Neuronal stem cell (in vitro differentiated cells): ENCODE measurements at regions not wholly inside any gene's neighbourhood (a gene's known extent, or its start where the extent isn't known, plus 50 kb on each side); places are given as distances from the start of the nearest gene placed in this dataset.

Experiments used
- DNase-seq: peaks from one replicate; pipeline ENCODE4 v3.0.0-alpha.2; 2013; ENCODE audit warnings: low spot score
- H2AFZ ChIP-seq: one replicate; pipeline ENCODE4 v1.6.1; 2013; ENCODE audit warnings: mild to moderate bottlenecking, low read length, inconsistent platforms
- H2AK5ac ChIP-seq: 2 replicates; pipeline ENCODE4 v1.6.1; 2013; ENCODE audit warnings: low read depth, mild to moderate bottlenecking, inconsistent platforms, low read length, moderate library complexity, mixed read lengths
- H2BK120ac ChIP-seq: 2 replicates; pipeline ENCODE4 v1.6.1; 2013; ENCODE audit warnings: low read depth, mild to moderate bottlenecking, inconsistent platforms, low read length, moderate library complexity, mixed read lengths
- H2BK12ac ChIP-seq: one replicate; pipeline ENCODE4 v1.6.1; 2013; ENCODE audit warnings: low read length, inconsistent platforms
- H2BK15ac ChIP-seq: 2 replicates; pipeline ENCODE4 v1.6.1; 2013; ENCODE audit warnings: mild to moderate bottlenecking, low read length, inconsistent platforms, mixed read lengths
- H2BK5ac ChIP-seq: one replicate; pipeline ENCODE4 v1.6.1; 2013; ENCODE audit warnings: inconsistent platforms, mild to moderate bottlenecking, low read length, moderate library complexity
- H3K14ac ChIP-seq: one replicate; pipeline ENCODE4 v1.6.1; 2013; ENCODE audit warnings: low read length, inconsistent platforms
- H3K18ac ChIP-seq: 2 replicates; pipeline ENCODE4 v1.6.1; 2013; ENCODE audit warnings: low read length, inconsistent platforms
- H3K23ac ChIP-seq: 2 replicates; pipeline ENCODE4 v1.6.1; 2013; ENCODE audit warnings: low read depth, mild to moderate bottlenecking, mixed read lengths, low read length, inconsistent platforms; ENCODE audit not compliant: poor library complexity
- H3K27ac ChIP-seq: replicated peaks from 3 replicates; pipeline ENCODE4 v1.5.1; 2013; ENCODE audit warnings: low read length, inconsistent platforms
- H3K27me3 ChIP-seq, 3 experiments: 2 replicates each; pipeline ENCODE4 v1.6.1; 2013; ENCODE audit warnings: low read length in 3 of 3, mild to moderate bottlenecking in 2 of 3, inconsistent platforms in 1 of 3, low read depth in 1 of 3, mixed read lengths in 1 of 3, moderate library complexity in 1 of 3; ENCODE audit not compliant: control insufficient read depth in 3 of 3, insufficient read depth in 3 of 3
- H3K36me3 ChIP-seq, 2 donors: replicated peaks in 1 of 2; 2 replicates each; pipeline ENCODE4 v1.6.1; 2013; ENCODE audit warnings: low read length in 2 of 2; ENCODE audit not compliant: control insufficient read depth in 2 of 2, insufficient read depth in 2 of 2
- H3K4ac ChIP-seq: 2 replicates; pipeline ENCODE4 v1.6.1; 2013; ENCODE audit warnings: inconsistent platforms, mild to moderate bottlenecking, low read length, moderate library complexity
- H3K4me1 ChIP-seq, 2 donors: 1 replicate in 1 of 2; 2 replicates in 1 of 2; pipeline ENCODE4 v1.6.1; 2013; ENCODE audit warnings: low read length in 2 of 2, low read depth in 1 of 2; ENCODE audit not compliant: control insufficient read depth in 2 of 2, insufficient read depth in 1 of 2
- H3K4me2 ChIP-seq: one replicate; pipeline ENCODE4 v1.6.1; 2013; ENCODE audit warnings: mild to moderate bottlenecking, low read length, inconsistent platforms; ENCODE audit not compliant: insufficient read depth, poor library complexity, severe bottlenecking
- H3K4me3 ChIP-seq, 2 donors: 2 replicates each; pipeline ENCODE4 v1.5.1; 2013; ENCODE audit warnings: low read length in 2 of 2, mild to moderate bottlenecking in 2 of 2, inconsistent platforms in 1 of 2, moderate library complexity in 1 of 2
- H3K79me1 ChIP-seq: one replicate; pipeline ENCODE4 v1.6.1; 2013; ENCODE audit warnings: low read depth, mild to moderate bottlenecking, inconsistent platforms, low read length, moderate library complexity
- H3K9ac ChIP-seq: one replicate; pipeline ENCODE4 v1.6.1; 2013; ENCODE audit warnings: mild to moderate bottlenecking, low read depth, low read length, inconsistent platforms; ENCODE audit not compliant: poor library complexity
- H3K9me3 ChIP-seq, 2 donors: replicated peaks in 1 of 2; 2 replicates each; pipeline versions ENCODE3 to v1.6.1; 2013; ENCODE audit warnings: low read length in 2 of 2, mild to moderate bottlenecking in 2 of 2, inconsistent platforms in 1 of 2, low read depth in 1 of 2, mixed read lengths in 1 of 2, moderate library complexity in 1 of 2; ENCODE audit not compliant: control insufficient read depth in 2 of 2, insufficient read depth in 1 of 2
- H4K8ac ChIP-seq: one replicate; pipeline ENCODE4 v1.6.1; 2013; ENCODE audit warnings: low read depth, mild to moderate bottlenecking, inconsistent platforms, low read length, moderate library complexity
- H4K91ac ChIP-seq: one replicate; pipeline ENCODE4 v1.6.1; 2013; ENCODE audit warnings: low read length, low read depth, mild to moderate bottlenecking, inconsistent platforms; ENCODE audit not compliant: poor library complexity
- WGBS, 2 donors: extraction: QIAGEN DNeasy Blood & Tissue Kit; methylation state at CpG; one replicate each; pipeline ENCODE4 v1.1.7; 2013; ENCODE audit warnings: missing lambda C conversion rate in 2 of 2, mixed read lengths in 1 of 2; ENCODE audit not compliant: insufficient read length in 2 of 2, insufficient replicate concordance in 1 of 2; ENCODE audit errors: extremely low coverage in 2 of 2; 5-methylcytosine and 5-hydroxymethylcytosine counted together

- no peak overlapping the region for H3K4ac ChIP-seq
- no peak overlapping the region for H3K4me3 ChIP-seq
- no peak overlapping the region for H2BK5ac ChIP-seq
- H2BK12ac ChIP-seq = no peak overlapping the region
- no peaks in the 10 kb centered on the region for H3K9me3 ChIP-seq
- H4K91ac ChIP-seq = no peak overlapping the region
- WGBS, 2 donors = no CpG with 5 or more reads among the region's 2 CpGs
- H2AFZ ChIP-seq = no peak overlapping the region
- no peaks in the 10 kb centered on the region for H3K36me3 ChIP-seq
- no peak overlapping the region for H3K18ac ChIP-seq
- no peaks in the 10 kb centered on the region for H3K27me3 ChIP-seq
- H4K8ac ChIP-seq = no peak overlapping the region
- H2AK5ac ChIP-seq = no peak overlapping the region
- H2BK15ac ChIP-seq = no peak overlapping the region
- H3K9ac ChIP-seq = no peak overlapping the region
- DNase-seq = no peak
- no peaks in the 10 kb centered on the region for H3K4me1 ChIP-seq
- no peak overlapping the region for H3K23ac ChIP-seq
- no peak overlapping the region for H3K4me2 ChIP-seq
- no peak overlapping the region for H3K27ac ChIP-seq
- no peaks in the 10 kb centered on the region for H3K79me1 ChIP-seq
- no peak overlapping the region for H2BK120ac ChIP-seq
- no peak overlapping the region for H3K14ac ChIP-seq
Measured at GRCh38 chr4:63459329-63459728, 949.9 kb downstream of the TECRL start.

- no peak overlapping the region for H3K9ac ChIP-seq
- H3K14ac ChIP-seq = no peak overlapping the region
- no peak overlapping the region for H3K4me3 ChIP-seq
- H3K4me2 ChIP-seq = no peak overlapping the region
- no peak overlapping the region for H2AK5ac ChIP-seq
- H3K9me3 ChIP-seq = no peaks in the 10 kb centered on the region
- H3K27ac ChIP-seq = no peak overlapping the region
- no peak for DNase-seq
- no peak overlapping the region for H2BK120ac ChIP-seq
- H2AFZ ChIP-seq = no peak overlapping the region
- no peak overlapping the region for H2BK12ac ChIP-seq
- H4K91ac ChIP-seq = no peak overlapping the region
- no peaks in the 10 kb centered on the region for H3K79me1 ChIP-seq
- no CpG with 5 or more reads among the region's 1 CpG for WGBS, 2 donors
- H2BK5ac ChIP-seq = no peak overlapping the region
- H2BK15ac ChIP-seq = no peak overlapping the region
- no peaks in the 10 kb centered on the region for H3K27me3 ChIP-seq
- no peak overlapping the region for H4K8ac ChIP-seq
- H3K4ac ChIP-seq = no peak overlapping the region
- H3K36me3 ChIP-seq = no peaks in the 10 kb centered on the region
- no peaks in the 10 kb centered on the region for H3K4me1 ChIP-seq
- H3K23ac ChIP-seq = no peak overlapping the region
- no peak overlapping the region for H3K18ac ChIP-seq
Measured at GRCh38 chr4:63458010-63458409, 951.2 kb downstream of the TECRL start.

DNA sequence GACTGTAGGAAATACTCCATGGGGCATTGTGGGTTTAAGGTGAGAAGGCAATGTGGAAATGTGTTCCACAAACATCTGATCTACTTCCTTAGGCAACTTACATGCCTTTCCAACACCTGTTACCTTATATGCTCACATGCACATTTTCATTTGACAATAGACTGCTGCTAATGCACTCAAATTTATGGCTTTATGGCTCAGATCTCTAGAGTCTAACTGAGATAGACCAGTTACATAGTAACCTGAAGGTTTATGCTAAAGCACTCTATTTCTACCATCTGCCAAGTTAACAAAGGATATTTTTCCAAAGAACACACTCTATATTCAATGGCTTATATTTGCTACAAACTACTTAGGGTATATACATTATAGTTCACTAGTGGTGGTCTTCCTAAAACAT is 969.0 kb downstream of the TECRL start:
- no peak overlapping the region for H3K27ac ChIP-seq
- DNase-seq = no peak

DNA sequence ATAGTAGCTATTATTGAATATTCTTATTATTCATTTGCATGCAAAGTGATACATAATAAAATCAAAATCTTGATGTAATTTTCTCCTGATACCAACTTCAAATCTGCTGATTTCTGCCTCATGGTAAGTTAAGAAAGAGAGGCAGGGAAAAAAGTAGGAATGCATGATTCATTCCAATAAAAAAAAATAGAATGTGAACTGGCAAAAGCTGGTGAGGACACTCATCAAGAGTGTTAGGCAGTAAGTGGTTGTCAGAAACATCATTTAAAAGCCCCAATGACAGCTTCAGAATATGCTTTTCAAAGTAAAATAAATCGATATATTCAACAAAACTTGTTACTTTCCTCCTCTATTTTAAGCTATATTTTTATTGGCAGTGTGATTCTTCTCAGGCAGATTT is 979.1 kb downstream of the TECRL start:
- no peak overlapping the region for H4K8ac ChIP-seq
- no peak overlapping the region for H3K18ac ChIP-seq
- no peak overlapping the region for H3K4me2 ChIP-seq
- H2BK12ac ChIP-seq = no peak overlapping the region
- no peaks in the 10 kb centered on the region for H3K36me3 ChIP-seq
- H3K27ac ChIP-seq = no peak overlapping the region
- no peak overlapping the region for H2AK5ac ChIP-seq
- no peaks in the 10 kb centered on the region for H3K9me3 ChIP-seq
- no CpG with 5 or more reads among the region's 1 CpG for WGBS, 2 donors
- no peaks in the 10 kb centered on the region for H3K4me1 ChIP-seq
- no peak overlapping the region for H2BK5ac ChIP-seq
- H2BK15ac ChIP-seq = no peak overlapping the region
- no peak overlapping the region for H3K4ac ChIP-seq
- no peak overlapping the region for H3K9ac ChIP-seq
- no peaks in the 10 kb centered on the region for H3K27me3 ChIP-seq
- DNase-seq = no peak
- no peak overlapping the region for H2BK120ac ChIP-seq
- no peak overlapping the region for H3K14ac ChIP-seq
- no peak overlapping the region for H3K4me3 ChIP-seq
- no peak overlapping the region for H2AFZ ChIP-seq
- no peaks in the 10 kb centered on the region for H3K79me1 ChIP-seq
- no peak overlapping the region for H4K91ac ChIP-seq
- H3K23ac ChIP-seq = no peak overlapping the region

More for the DNA sequence above, 969.0 kb downstream of the TECRL start:
- H3K4me3 ChIP-seq = no peak overlapping the region
- no peak overlapping the region for H3K23ac ChIP-seq
- H4K8ac ChIP-seq = no peak overlapping the region
- no peak overlapping the region for H3K4me2 ChIP-seq
- no peak overlapping the region for H3K18ac ChIP-seq
- no peak overlapping the region for H2AK5ac ChIP-seq
- H3K9ac ChIP-seq = no peak overlapping the region
- no peaks in the 10 kb centered on the region for H3K27me3 ChIP-seq
- H2BK5ac ChIP-seq = no peak overlapping the region
- H2AFZ ChIP-seq = no peak overlapping the region
- H2BK120ac ChIP-seq = no peak overlapping the region
- no peaks in the 10 kb centered on the region for H3K9me3 ChIP-seq
- H2BK15ac ChIP-seq = no peak overlapping the region
- no peak overlapping the region for H3K4ac ChIP-seq
- H3K4me1 ChIP-seq = no peaks in the 10 kb centered on the region
- H3K14ac ChIP-seq = no peak overlapping the region
- H3K79me1 ChIP-seq = no peaks in the 10 kb centered on the region
- H4K91ac ChIP-seq = no peak overlapping the region
- no peak overlapping the region for H2BK12ac ChIP-seq
- H3K36me3 ChIP-seq = no peaks in the 10 kb centered on the region
